DND-41 (cell line): ENCODE measurements at regions not wholly inside any gene's neighbourhood (a gene's known extent, or its start where the extent isn't known, plus 50 kb on each side); places are given as distances from the start of the nearest gene placed in this dataset.

ENCODE experiments used
- ATAC-seq: fragments of 200-7000 bp; cut with Tn5 transposase; 3 replicates; pipeline ENCODE4 v1.9.1; 2021; ENCODE audit warnings: low read depth; ENCODE audit not compliant: insufficient read depth
- DNase-seq: peaks from one replicate; pipeline ENCODE4 v3.0.0-alpha.2; 2020
- H2AFZ ChIP-seq: 2 replicates; pipeline ENCODE4 v1.6.0; 2012; ENCODE audit warnings: low read depth, low read length
- H3K27ac ChIP-seq: 2 replicates; pipeline ENCODE4 v1.5.1; 2012; ENCODE audit warnings: low read length, inconsistent platforms
- H3K27me3 ChIP-seq: fragments of 200-600 bp; sonication (generic); 2 replicates; pipeline ENCODE4 v1.6.0; 2012; ENCODE audit warnings: low read length, mild to moderate bottlenecking, inconsistent platforms; ENCODE audit not compliant: insufficient read depth, poor library complexity
- H3K36me3 ChIP-seq: 2 replicates; pipeline ENCODE4 v1.5.1; 2012; ENCODE audit warnings: low read length, inconsistent platforms; ENCODE audit not compliant: insufficient read depth
- H3K4me1 ChIP-seq: 2 replicates; pipeline ENCODE4 v1.5.1; 2012; ENCODE audit warnings: mild to moderate bottlenecking, low read length; ENCODE audit not compliant: insufficient read depth
- H3K4me2 ChIP-seq: 2 replicates; pipeline ENCODE4 v1.6.0; 2012; ENCODE audit warnings: mild to moderate bottlenecking, moderate library complexity, low read length, inconsistent platforms; ENCODE audit not compliant: insufficient read depth
- H3K4me3 ChIP-seq, 2 experiments: fragments of 200-600 bp in 1 of 2; shearing (Covaris generic) in 1 of 2; 2 replicates each; pipeline ENCODE4 v1.5.1; 2012 to 2016; ENCODE audit warnings: inconsistent platforms in 2 of 2, low read length in 2 of 2, mild to moderate bottlenecking in 2 of 2, low read depth in 1 of 2, moderate library complexity in 1 of 2
- H3K79me2 ChIP-seq: 2 replicates; pipeline ENCODE4 v1.6.0; 2012; ENCODE audit warnings: low read length, inconsistent platforms; ENCODE audit not compliant: insufficient read depth
- H3K9ac ChIP-seq: 2 replicates; pipeline ENCODE4 v1.6.0; 2012; ENCODE audit warnings: low read depth, mild to moderate bottlenecking, inconsistent platforms, low read length, moderate library complexity
- H3K9me3 ChIP-seq: 2 replicates; pipeline ENCODE4 v1.5.1; 2012; ENCODE audit warnings: low read length, moderate library complexity, mild to moderate bottlenecking, inconsistent platforms; ENCODE audit not compliant: insufficient read depth, severe bottlenecking
- H4K20me1 ChIP-seq: 2 replicates; pipeline ENCODE4 v1.6.0; 2012; ENCODE audit warnings: low read length; ENCODE audit not compliant: insufficient read depth
- EZH2 ChIP-seq: IDR thresholded peaks from 3 replicates; pipeline ENCODE4 v1.6.1; 2012; ENCODE audit warnings: borderline replicate concordance, low read depth, mild to moderate bottlenecking, moderate library complexity, low read length, inconsistent platforms; ENCODE audit not compliant: severe bottlenecking
- TF ChIP-seq, protein P1 (sequence below): IDR thresholded peaks from 2 replicates; pipeline ENCODE4 v1.5.1; 2012; ENCODE audit warnings: borderline replicate concordance, low read length, moderate library complexity, mild to moderate bottlenecking; ENCODE audit not compliant: poor library complexity, severe bottlenecking; ENCODE audit errors: extremely low read depth

DNA sequence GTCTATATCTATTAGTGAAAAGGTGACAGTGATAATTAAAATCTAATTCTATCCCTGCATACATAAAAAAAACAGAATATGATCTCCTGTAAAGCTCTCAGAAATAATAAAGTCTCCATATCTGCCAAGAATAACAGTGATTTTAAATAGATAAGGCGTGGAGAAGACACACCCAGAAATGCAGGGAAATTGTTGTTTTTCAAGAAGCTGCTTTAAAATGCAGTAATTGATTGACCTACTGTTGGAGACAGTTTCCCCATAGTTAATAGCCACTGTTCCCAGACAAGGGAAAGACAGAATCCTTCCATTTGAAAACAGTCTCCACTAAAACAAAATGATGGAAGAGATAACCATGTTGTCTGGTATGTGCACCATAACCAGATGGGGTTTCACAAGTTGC, 571.5 kb upstream of the CDH5 start:
- H3K27ac ChIP-seq, result no peak overlapping the region
- H3K4me1 ChIP-seq, result no peaks in the 10 kb centered on the region
- no peak for TF ChIP-seq EZH2
- TF ChIP-seq, protein P1, sequence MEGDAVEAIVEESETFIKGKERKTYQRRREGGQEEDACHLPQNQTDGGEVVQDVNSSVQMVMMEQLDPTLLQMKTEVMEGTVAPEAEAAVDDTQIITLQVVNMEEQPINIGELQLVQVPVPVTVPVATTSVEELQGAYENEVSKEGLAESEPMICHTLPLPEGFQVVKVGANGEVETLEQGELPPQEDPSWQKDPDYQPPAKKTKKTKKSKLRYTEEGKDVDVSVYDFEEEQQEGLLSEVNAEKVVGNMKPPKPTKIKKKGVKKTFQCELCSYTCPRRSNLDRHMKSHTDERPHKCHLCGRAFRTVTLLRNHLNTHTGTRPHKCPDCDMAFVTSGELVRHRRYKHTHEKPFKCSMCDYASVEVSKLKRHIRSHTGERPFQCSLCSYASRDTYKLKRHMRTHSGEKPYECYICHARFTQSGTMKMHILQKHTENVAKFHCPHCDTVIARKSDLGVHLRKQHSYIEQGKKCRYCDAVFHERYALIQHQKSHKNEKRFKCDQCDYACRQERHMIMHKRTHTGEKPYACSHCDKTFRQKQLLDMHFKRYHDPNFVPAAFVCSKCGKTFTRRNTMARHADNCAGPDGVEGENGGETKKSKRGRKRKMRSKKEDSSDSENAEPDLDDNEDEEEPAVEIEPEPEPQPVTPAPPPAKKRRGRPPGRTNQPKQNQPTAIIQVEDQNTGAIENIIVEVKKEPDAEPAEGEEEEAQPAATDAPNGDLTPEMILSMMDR, result no peak
- no peaks in the 10 kb centered on the region for H4K20me1 ChIP-seq
- H3K36me3 ChIP-seq, result no peaks in the 10 kb centered on the region
- H3K4me2 ChIP-seq, result no peak overlapping the region
- no peak overlapping the region for H3K9ac ChIP-seq
- no peak for DNase-seq
- H2AFZ ChIP-seq, result no peak overlapping the region
- H3K9me3 ChIP-seq, result no peaks in the 10 kb centered on the region
- H3K79me2 ChIP-seq, result no peaks in the 10 kb centered on the region
- no peak overlapping the region for H3K4me3 ChIP-seq
- no peaks in the 10 kb centered on the region for H3K27me3 ChIP-seq
- ATAC-seq, result no peak

- Histone ChIP-seq H3K9ac (no peak overlapping the region), H3K4me3 (no peak overlapping the region), H3K27me3 (no peaks in the 10 kb centered on the region), H3K36me3 (no peaks in the 10 kb centered on the region), H3K27ac (no peak overlapping the region), H3K4me1 (no peaks in the 10 kb centered on the region), H3K9me3 (no peaks in the 10 kb centered on the region), H4K20me1 (no peaks in the 10 kb centered on the region), H2AFZ (no peak overlapping the region), H3K4me2 (no peak overlapping the region), H3K79me2 (no peaks in the 10 kb centered on the region)
- DNase-seq (no peak), ATAC-seq (no peak)
- no peak for TF ChIP-seq EZH2
- TF ChIP-seq, protein P1, result no peak
Observed at GRCh38 chr16:65793781-65794180, 572.7 kb upstream of the CDH5 start.

DNA sequence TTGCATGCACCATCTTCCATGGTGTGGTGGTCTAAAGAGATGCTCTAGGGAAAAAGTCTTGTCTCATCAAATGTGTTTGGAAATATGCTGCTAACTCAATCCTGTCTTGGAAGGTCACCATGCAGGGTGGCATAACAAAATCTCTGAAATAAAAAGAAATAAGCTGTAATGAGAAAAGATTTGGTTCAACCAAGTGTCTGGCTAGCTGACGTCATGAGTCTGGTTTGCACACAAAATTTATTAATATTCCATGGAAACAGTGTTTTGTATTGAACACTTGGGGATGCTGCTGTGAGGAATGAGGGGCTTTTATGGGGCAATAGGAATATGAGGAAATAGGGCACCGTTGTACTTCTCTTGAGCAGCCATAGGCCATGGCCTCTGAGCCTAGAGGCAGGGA, 575.7 kb upstream of the CDH5 start:
- no peaks in the 10 kb centered on the region for H3K36me3 ChIP-seq
- DNase-seq (no peak), ATAC-seq (no peak)
- no peak overlapping the region for H3K9ac ChIP-seq
- no peak overlapping the region for H2AFZ ChIP-seq
- no peaks in the 10 kb centered on the region for H4K20me1 ChIP-seq
- H3K4me3 ChIP-seq, result no peak overlapping the region
- no peak overlapping the region for H3K27ac ChIP-seq
- H3K79me2 ChIP-seq, result no peaks in the 10 kb centered on the region
- no peaks in the 10 kb centered on the region for H3K4me1 ChIP-seq
- TF ChIP-seq EZH2, result no peak
- TF ChIP-seq, protein P1, result no peak
- H3K9me3 ChIP-seq, result no peaks in the 10 kb centered on the region
- no peaks in the 10 kb centered on the region for H3K27me3 ChIP-seq
- H3K4me2 ChIP-seq, result no peak overlapping the region
